WTC11 (cell line): ENCODE measurements at regions not wholly inside any gene's neighbourhood (a gene's known extent, or its start where the extent isn't known, plus 50 kb on each side); places are given as distances from the start of the nearest gene placed in this dataset.

Experiments
- ATAC-seq: fragments of 200-7000 bp; cut with Tn5 transposase; 2 replicates; pipeline ENCODE4 v1.10.0; 2021; ENCODE audit warnings: mild to moderate bottlenecking, moderate library complexity
- CTCF ChIA-PET: fragments of 300-600 bp; sonication (Branson Sonifier 250); formaldehyde crosslinking; loops from one replicate; lab custom pipeline; 2021; ENCODE audit warnings: antibody characterized with exemption; lab: Charles Lee
- POLR2A ChIA-PET: fragments of 350-600 bp; sonication (Branson Sonifier 250); formaldehyde crosslinking; loops from one replicate; lab custom pipeline; 2021; ENCODE audit warnings: antibody characterized with exemption; lab: Charles Lee
- DNase-seq: peaks from one replicate; pipeline ENCODE4 v3.0.0; 2021; ENCODE audit warnings: low spot score
- H3K27ac Mint-ChIP-seq: 2 replicates; pipeline ENCODE4 v1.8.0; 2021; ENCODE audit warnings: mixed read lengths
- H3K27me3 Mint-ChIP-seq: 2 replicates; pipeline ENCODE4 v1.8.0; 2021; ENCODE audit warnings: low read depth, mild to moderate bottlenecking, moderate library complexity, mixed read lengths
- H3K36me3 Mint-ChIP-seq: 2 replicates; pipeline ENCODE4 v1.8.0; 2021; ENCODE audit warnings: mixed read lengths
- H3K4me1 Mint-ChIP-seq: 2 replicates; pipeline ENCODE4 v1.8.0; 2022; ENCODE audit warnings: mixed read lengths
- H3K4me3 Mint-ChIP-seq: 2 replicates; pipeline ENCODE4 v1.8.0; 2021; ENCODE audit warnings: mild to moderate bottlenecking, moderate library complexity, mixed read lengths
- H3K9me3 Mint-ChIP-seq: 2 replicates; pipeline ENCODE4 v1.8.0; 2021; ENCODE audit warnings: mixed read lengths
- ATF3 ChIP-seq: sonication (generic); formaldehyde crosslinking; conservative IDR thresholded peaks from 2 replicates; pipeline ENCODE4 v1.8.1; 2022; ENCODE audit warnings: mild to moderate bottlenecking, missing genetic modification reagents
- CREB1 ChIP-seq: sonication (generic); formaldehyde crosslinking; IDR thresholded peaks from 2 replicates; pipeline ENCODE4 v1.8.0; 2023; ENCODE audit warnings: mild to moderate bottlenecking, missing genetic modification reagents
- E2F5 ChIP-seq: sonication (generic); formaldehyde crosslinking; IDR thresholded peaks from 2 replicates; pipeline ENCODE4 v1.8.1; 2022; ENCODE audit warnings: mild to moderate bottlenecking, moderate library complexity, missing genetic modification reagents
- ERG ChIP-seq: fragments of 250-450 bp; sonication (Bioruptor Pico); IDR thresholded peaks from 2 replicates; pipeline ENCODE4 v1.8.0; 2021; ENCODE audit warnings: mild to moderate bottlenecking
- FOXP4 ChIP-seq: sonication (generic); formaldehyde crosslinking; IDR thresholded peaks from 2 replicates; pipeline ENCODE4 v1.8.0; 2022; ENCODE audit warnings: mild to moderate bottlenecking, missing genetic modification reagents
- MAX ChIP-seq: sonication (generic); formaldehyde crosslinking; IDR thresholded peaks from 2 replicates; pipeline ENCODE4 v1.8.0; 2022; ENCODE audit warnings: mild to moderate bottlenecking, missing genetic modification reagents
- OVOL2 ChIP-seq: fragments of 250-450 bp; sonication (Bioruptor Pico); IDR thresholded peaks from 2 replicates; pipeline ENCODE4 v1.9.0; 2021; ENCODE audit warnings: mild to moderate bottlenecking, borderline replicate concordance
- ZBTB43 ChIP-seq: sonication (generic); formaldehyde crosslinking; IDR thresholded peaks from 2 replicates; pipeline ENCODE4 v1.8.1; 2023; ENCODE audit warnings: mild to moderate bottlenecking, missing genetic modification reagents
- ZNF232 ChIP-seq: sonication (generic); formaldehyde crosslinking; IDR thresholded peaks from 2 replicates; pipeline ENCODE4 v1.8.0; 2022; ENCODE audit warnings: mild to moderate bottlenecking, missing genetic modification reagents
- ZNF532 ChIP-seq: fragments of 250-450 bp; sonication (Bioruptor Pico); IDR thresholded peaks from 2 replicates; pipeline ENCODE4 v1.9.0; 2021; ENCODE audit warnings: mild to moderate bottlenecking, borderline replicate concordance
- ZSCAN18 ChIP-seq: fragments of 250-450 bp; sonication (Bioruptor Pico); IDR thresholded peaks from 2 replicates; pipeline ENCODE4 v2.1.2; 2022; ENCODE audit warnings: mild to moderate bottlenecking, moderate library complexity

- no peak for TF ChIP-seq ZBTB43 (CRISPR knock-in tag)
- TF ChIP-seq FOXP4 (CRISPR knock-in tag), result no peak
- TF ChIP-seq, all 79 proteins: peak for 0
These were observed 73.3 kb upstream of the CHCHD3 start (continued) for GRCh38 chr7:133155146-133155545.

GRCh38 chr7:133155642-133156041, 73.8 kb upstream of the CHCHD3 start:
- TF ChIP-seq ATF3 (CRISPR knock-in tag) (no peak), OVOL2 (CRISPR knock-in tag) (no peak), ZNF232 (CRISPR knock-in tag) (no peak), MAX (no peak), ZSCAN18 (CRISPR knock-in tag) (no peak), E2F5 (no peak), ERG (CRISPR knock-in tag) (no peak), CREB1 (CRISPR knock-in tag) (no peak), ZNF532 (CRISPR knock-in tag) (no peak)
- TF ChIP-seq, all 79 proteins: peak for 0
- Mint-ChIP-seq H3K4me3 (no peak overlapping the region), H3K27ac (no peak overlapping the region), H3K9me3 (peaks cover 13% of the 10 kb centered on the region), H3K36me3 (no peaks in the 10 kb centered on the region), H3K4me1 (peaks cover 5% of the 10 kb centered on the region), H3K27me3 (no peaks in the 10 kb centered on the region)
- ChIA-PET POLR2A (interaction anchor here (0.7 kb wide), 1 partner anchor 64 kb away, joined by 3 read pairs; no protein-coding TSS in a partner anchor), CTCF (no interaction called here)
- DNase-seq, result no peak
- ATAC-seq, result no peak
